ENCODE measurements at regions not wholly inside any gene's neighbourhood (a gene's known extent, or its start where the extent isn't known, plus 50 kb on each side); places are given as distances from the start of the nearest gene placed in this dataset.
"Not testable (repeated sequence)": the region's sequence is repeated elsewhere in the genome, so short reads cannot be mapped to it uniquely, and the experiment has no call there.

DNA sequence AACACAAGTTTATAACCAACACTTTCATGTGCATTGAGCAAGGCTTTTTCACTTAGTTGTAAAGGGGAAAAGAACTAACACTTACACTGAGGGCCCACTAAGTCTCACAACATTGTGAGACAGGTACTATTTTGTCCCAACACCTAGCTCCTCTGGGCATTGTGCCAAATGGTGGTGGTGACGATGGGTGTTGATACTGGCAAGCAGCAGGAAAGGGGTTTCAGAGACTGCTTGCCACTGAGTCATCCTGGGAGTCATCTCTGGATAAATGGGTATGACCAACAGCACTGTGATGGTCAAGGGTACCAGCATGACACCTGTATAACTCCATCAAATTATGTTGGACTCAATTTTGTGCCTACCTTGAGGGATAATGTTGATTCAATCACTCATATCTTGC, 138.8 kb upstream of the ITGA6 start:
- peak; percentile 43 for DNase-seq (ENCODE audit: low spot score)

GRCh38 chr2:172293952-172294351, 133.4 kb upstream of the ITGA6 start:
- no peak for DNase-seq (ENCODE audit: low spot score)

DNA sequence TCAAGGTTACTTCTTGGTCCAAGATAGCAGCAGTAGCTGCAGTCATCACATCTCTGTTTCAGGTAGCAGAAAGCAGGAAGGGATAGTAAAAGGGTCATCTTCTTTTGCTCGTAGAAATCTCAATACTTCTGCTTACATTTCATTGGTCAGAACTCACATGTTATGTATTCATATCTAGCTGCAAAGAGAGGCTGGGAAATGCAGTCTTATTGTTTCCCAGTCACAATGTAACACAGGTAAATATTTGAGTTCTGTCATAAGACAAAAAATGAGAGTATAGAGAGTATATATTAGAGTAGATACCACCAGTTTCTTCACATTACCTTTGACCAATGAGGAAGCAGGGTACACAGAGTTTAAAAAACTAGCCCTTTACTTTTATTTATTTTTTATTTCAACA, 132.4 kb upstream of the ITGA6 start:
- DNase-seq (ENCODE audit: low spot score): no peak

- DNase-seq (ENCODE audit: low spot score): no peak
Measured at GRCh38 chr2:172295677-172296076, 131.7 kb upstream of the ITGA6 start.

DNA sequence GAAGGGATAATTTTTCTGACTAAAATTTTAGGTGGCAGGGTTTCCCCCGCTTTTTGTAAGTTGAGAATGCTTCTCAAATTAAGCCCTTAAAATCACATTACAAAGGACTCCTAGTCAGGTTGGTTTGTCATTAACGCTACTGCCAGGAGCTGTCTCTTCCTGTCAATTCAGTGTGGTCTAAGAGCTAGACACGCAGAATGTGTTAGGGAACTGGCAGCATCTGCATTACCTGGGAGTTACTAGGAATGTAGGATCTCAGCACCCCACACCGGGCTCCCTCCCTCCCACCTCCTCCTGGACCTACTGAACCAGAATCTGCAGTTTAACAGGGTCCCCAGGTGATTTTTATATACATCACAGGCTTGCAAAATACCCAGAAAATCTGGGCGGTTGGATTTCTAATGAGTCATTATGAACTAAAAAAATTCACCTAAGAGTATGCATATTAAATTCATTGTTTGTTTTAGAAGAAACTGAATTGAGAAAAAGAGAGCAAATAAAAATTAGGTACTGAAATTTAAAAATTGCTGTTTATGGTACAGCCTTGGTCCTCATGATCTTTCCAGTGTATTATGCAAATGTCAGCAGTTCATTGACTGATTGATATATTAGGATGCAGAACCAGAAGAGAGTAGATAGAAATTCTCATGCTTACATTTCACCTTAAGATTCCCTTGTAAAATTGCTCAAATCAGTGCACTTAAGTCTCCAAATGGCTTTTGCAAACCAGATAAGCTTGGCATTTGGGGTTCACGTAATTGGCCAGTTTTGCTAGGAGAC, 130.9 kb upstream of the ITGA6 start:
- no peak for DNase-seq (ENCODE audit: low spot score)

GRCh38 chr2:172297531-172297930, 129.9 kb upstream of the ITGA6 start:
- no peak for DNase-seq (ENCODE audit: low spot score)

DNA sequence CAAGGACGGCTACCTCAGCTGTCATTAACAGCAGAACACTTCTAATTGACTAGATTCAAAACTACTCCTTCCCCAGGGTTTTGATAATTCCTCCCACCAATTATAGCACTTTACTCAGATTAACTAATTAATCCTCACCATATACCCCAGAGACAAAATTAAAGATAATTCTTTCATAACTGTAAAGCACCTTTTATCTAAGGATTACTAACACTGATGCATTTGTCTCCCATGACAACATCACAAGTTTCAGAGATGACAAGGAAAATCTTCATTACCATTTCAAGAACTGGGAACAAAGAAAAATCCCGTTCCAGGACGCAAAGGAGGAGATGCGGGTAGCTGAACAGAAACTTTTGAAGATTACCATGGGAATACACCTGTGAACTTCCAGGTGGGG, 129.4 kb upstream of the ITGA6 start:
- no peak for DNase-seq (ENCODE audit: low spot score)

DNA sequence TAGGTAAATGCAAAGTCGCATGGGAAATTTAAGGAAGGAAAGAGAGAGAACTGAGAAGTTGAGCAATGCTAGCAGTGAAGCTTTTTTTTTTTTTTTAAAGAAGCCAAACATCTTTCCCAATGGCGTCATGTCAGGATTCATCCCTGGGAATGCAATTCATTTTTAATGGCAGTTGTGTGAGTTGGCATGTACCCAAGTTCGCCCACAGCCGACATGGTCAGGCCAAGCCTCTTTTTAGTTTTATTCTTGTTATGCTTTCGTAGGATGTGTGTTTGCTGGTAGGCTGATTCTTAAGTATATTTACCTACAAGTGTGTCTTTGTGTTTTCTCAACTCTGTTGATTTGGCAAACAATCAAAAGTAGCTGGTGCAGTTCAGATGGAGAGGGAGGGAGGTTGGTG, 127.6 kb upstream of the ITGA6 start:
- no peak for DNase-seq (ENCODE audit: low spot score)

DNA sequence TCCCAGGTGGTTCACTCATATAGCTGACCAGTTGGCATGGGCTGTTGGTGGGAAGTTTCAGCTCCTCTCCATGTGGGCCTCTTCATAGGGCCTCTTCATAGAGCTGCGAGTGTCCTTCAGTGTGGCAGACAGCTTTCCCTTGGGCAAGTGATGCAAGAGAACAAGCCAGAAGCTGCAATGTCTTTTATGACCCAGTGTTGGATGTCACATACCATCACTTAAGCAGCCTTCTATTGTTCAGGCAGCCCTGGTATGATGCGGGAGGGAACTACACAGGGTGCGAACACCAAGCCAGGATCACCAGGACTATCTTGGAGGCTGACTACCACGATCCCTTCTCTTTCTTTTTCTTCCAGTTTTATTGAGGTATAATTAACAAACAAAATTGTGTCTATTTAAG, 126.5 kb upstream of the ITGA6 start:
- DNase-seq (ENCODE audit: low spot score): no peak

GRCh38 chr2:172305066-172305465, 122.3 kb upstream of the ITGA6 start:
- no peak for DNase-seq (ENCODE audit: low spot score)

GRCh38 chr2:172307800-172308199, 119.6 kb upstream of the ITGA6 start:
- DNase-seq (ENCODE audit: low spot score): no peak

GRCh38 chr2:172308253-172308935, 119.0 kb upstream of the ITGA6 start:
- no peak for DNase-seq (ENCODE audit: low spot score)

DNA sequence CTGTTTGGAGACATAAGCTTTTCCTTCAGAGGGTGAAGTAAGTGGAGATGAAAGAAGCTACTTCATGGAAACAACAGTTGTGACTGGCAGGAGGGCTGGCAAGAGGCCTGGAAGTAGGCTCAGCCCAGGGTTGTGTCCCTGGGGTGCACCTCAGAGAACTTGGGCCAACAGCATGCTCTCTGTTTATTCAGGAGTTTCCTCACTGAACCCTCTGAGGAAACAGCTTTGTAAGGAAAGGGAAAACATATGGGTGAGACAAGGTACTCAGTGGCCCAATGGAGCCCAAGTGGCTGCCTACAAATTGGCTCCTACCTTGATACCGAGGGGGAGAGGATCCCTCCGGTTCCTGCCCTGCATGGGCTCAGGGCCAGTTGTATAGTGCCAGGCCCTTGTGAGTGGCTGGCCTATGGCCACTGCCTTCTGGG, 115.5 kb upstream of the ITGA6 start:
- DNase-seq (ENCODE audit: low spot score): no peak

- DNase-seq (ENCODE audit: low spot score): no peak
Measured at GRCh38 chr2:172313715-172314341, 113.6 kb upstream of the ITGA6 start.

GRCh38 chr2:172315070-172315469, 112.3 kb upstream of the ITGA6 start:
- not testable (repeated sequence) for DNase-seq (ENCODE audit: low spot score)

DNA sequence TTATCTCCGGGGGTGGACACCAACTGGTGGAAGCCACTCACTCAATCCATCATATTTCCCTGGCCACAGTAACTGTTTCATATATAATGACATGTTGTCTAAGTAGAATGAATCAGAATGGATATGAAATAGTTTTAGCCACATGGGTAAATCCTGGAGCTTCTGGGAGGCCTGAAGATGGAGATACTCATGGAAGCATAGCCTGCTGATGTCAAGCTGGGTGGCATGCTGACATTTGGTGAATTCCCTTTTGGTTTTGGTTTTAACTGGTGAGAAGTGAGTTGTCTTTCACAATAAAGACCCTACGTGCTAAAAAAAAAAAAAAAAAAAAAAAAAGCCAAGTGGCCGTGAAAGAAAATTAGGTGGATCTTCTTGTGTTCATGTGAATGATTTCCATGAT, 105.3 kb upstream of the ITGA6 start:
- no peak for DNase-seq (ENCODE audit: low spot score)

DNA sequence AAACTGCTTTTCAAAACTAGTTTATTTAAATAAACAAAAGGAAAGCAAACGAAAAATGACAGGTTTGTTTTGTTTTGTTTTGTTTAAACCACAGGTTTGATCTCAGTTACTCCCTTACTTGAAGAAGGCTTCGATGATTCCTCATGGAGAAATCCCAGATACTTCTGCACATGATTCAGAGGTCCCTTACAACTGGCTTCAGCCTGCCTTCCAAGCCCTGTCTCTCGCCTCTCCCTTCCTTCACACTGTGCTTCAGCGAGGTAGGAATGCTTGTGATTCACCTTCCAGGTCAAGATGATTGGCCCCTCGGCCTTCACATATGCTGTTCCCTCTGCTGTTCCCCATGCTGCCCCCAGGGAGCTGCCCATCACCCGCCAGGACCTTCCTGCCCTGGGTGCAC, 104.1 kb upstream of the ITGA6 start:
- DNase-seq (ENCODE audit: low spot score): no peak

GRCh38 chr2:172323861-172324597, 103.4 kb upstream of the ITGA6 start:
- DNase-seq (ENCODE audit: low spot score): no peak

DNA sequence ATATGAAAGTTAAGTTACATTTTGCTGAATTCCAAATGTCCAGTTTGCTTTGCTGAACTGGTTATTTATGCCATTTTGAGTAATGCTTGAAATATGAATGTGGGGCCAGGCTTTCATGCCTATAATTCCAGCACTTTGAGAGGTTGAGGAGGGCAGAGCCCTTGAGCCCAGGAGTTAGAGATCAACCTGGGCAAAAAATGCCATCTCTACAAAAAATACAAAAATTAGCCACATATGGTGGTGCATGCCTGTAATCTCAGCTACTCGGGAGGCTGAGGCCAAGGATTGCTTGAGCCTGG, 101.2 kb upstream of the ITGA6 start:
- no peak for DNase-seq (ENCODE audit: low spot score)

DNA sequence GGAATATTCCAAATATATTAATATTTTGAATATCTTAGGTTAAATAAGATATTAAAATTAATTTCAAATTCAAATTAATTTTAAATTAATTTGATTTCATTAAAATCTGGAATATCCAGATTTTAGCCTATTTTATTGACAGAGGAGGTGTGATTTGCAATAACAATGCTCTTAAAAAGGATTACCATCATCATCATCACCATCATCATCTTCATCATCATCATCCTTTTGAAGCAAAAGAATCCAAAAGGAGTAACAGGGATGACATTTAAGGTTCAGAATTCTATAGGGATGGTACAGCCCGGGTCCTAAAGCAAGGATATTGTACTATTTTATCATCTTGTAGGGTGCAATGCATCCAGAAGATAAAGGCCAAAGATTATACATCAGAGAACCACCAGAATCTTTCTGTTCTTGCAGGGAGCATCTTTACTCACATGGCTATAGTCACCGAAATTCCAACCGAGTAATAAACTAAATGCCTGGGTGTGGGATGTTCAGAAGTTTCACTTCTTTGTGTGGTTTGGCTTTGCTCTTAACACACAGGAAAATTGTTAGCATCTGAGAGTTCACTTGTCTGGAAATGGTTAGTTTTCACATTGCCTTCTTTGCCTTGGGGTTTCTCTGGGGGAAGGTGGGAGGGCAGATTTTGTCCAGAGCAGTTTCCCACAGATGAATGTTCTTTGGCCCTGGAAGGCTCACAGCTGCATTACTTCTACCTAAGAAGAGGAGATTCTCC, 99.1 kb upstream of the ITGA6 start:
- no peak for DNase-seq (ENCODE audit: low spot score)

GRCh38 chr2:172329416-172329773, 98.0 kb upstream of the ITGA6 start:
- DNase-seq (ENCODE audit: low spot score): no peak

All from CD4-positive, alpha-beta T cell treated with Interleukin-15 for 4 hours (primary cell).